Esophagus muscularis mucosa (tissue), 4 donors: ENCODE measurements at regions not wholly inside any gene's neighbourhood (a gene's known extent, or its start where the extent isn't known, plus 50 kb on each side); places are given as distances from the start of the nearest gene placed in this dataset.

Experiments
- DNase-seq: peaks from one replicate; pipeline ENCODE4 v3.0.0-alpha.2; 2017; ENCODE audit errors: extremely low spot score
- H3K27ac ChIP-seq, 4 donors: fragments of 200-600 bp; sonication (generic); replicated peaks in 1 of 4; 1 replicate in 3 of 4; 2 replicates in 1 of 4; pipeline ENCODE4 v1.5.1; 2016 to 2019; ENCODE audit warnings: mild to moderate bottlenecking in 1 of 4
- H3K27me3 ChIP-seq, 4 donors: fragments of 200-600 bp; sonication (generic); one replicate each; pipeline versions ENCODE4 v1.5.1 to v1.6.0; 2016 to 2019
- H3K36me3 ChIP-seq, 4 donors: fragments of 200-600 bp; sonication (generic); one replicate each; pipeline ENCODE4 v1.5.1; 2016 to 2019
- H3K4me1 ChIP-seq, 4 donors: fragments of 200-600 bp; sonication (generic); one replicate each; pipeline ENCODE4 v1.5.1; 2016 to 2019
- H3K4me3 ChIP-seq, 4 donors: fragments of 200-600 bp; sonication (generic); 1 replicate in 2 of 4; 2 replicates in 2 of 4; pipeline ENCODE4 v1.5.1; 2016 to 2019; ENCODE audit warnings: mild to moderate bottlenecking in 4 of 4, moderate library complexity in 1 of 4
- H3K9me3 ChIP-seq, 4 donors: fragments of 200-600 bp; sonication (generic); 1 replicate in 3 of 4; 2 replicates in 1 of 4; pipeline ENCODE4 v1.5.1; 2016 to 2019
- CTCF ChIP-seq, 3 experiments: fragments of 200-600 bp in 2 of 3; fragments of 450-650 bp in 1 of 3; sonication (generic) in 2 of 3; IDR thresholded peaks; one replicate each; pipeline ENCODE4 v1.5.1; 2017 to 2019; ENCODE audit warnings: antibody characterized with exemption in 3 of 3, mild to moderate bottlenecking in 2 of 3, moderate library complexity in 1 of 3
- EP300 ChIP-seq: sonication (generic); formaldehyde crosslinking; IDR thresholded peaks from one replicate; pipeline ENCODE4 v1.6.1; 2017; ENCODE audit warnings: antibody characterized with exemption
- POLR2A ChIP-seq: fragments of 450-650 bp; IDR thresholded peaks from one replicate; pipeline ENCODE4 v1.6.1; 2017; ENCODE audit warnings: antibody characterized with exemption, moderate library complexity, mild to moderate bottlenecking, low read depth
- POLR2AphosphoS5 ChIP-seq, 2 donors: sonication (generic); formaldehyde crosslinking; IDR thresholded peaks; one replicate each; pipeline ENCODE4 v1.6.1; 2017; ENCODE audit warnings: antibody characterized with exemption in 2 of 2
- WGBS: methylation state at CpG from one replicate; pipeline ENCODE4 v1.1.5; 2018; 5-methylcytosine and 5-hydroxymethylcytosine counted together
- intact Hi-C: fragments of 100-400 bp; cut with DNase I; formaldehyde crosslinking; loops from one replicate; pipeline ENCODE4 v1.15.1; 2023

DNA sequence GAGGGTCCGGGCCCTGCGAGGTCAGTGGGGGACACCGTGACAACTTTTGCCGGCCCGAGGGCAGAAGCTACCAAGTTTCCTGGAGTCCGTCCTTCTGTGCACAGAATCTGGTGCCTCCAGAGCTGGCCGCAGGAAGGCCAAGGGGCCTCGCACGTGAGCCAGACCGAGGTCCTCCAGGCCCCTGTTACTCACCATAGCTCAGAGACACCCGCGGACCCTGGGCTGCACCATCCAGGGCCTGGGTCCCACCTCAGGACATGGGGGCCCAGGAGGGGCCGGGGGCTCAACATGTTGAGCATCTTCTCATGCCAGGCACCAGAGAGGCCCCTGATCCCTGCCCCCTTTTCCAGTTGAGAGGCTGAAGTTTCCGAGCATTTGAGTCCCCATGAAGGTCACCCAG is 87.9 kb downstream of the HMX1 start:
- intact Hi-C loops = no loop called here
- peaks cover 0 to 84% (median 0%) of the 10 kb centered on the region in 4 donors for H3K27me3 ChIP-seq
- H3K27ac ChIP-seq = no peak overlapping the region
- no peaks in the 10 kb centered on the region for H3K4me1 ChIP-seq
- WGBS = 63% methylated on average over 2 of the region's 14 CpGs
- no peak for TF ChIP-seq CTCF (IDR thresholded peaks at IDR 0.05)
- TF ChIP-seq EP300 = no peak
- TF ChIP-seq POLR2A = no peak
- TF ChIP-seq POLR2AphosphoS5 (IDR thresholded peaks at IDR 0.05) = no peak
- DNase-seq = no peak
- no peaks in the 10 kb centered on the region for H3K9me3 ChIP-seq
- H3K36me3 ChIP-seq = no peaks in the 10 kb centered on the region
- H3K4me3 ChIP-seq = no peak overlapping the region

GRCh38 chr4:8782135-8782534 is 89.5 kb downstream of the HMX1 start:
- no peaks in the 10 kb centered on the region for H3K4me1 ChIP-seq
- H3K4me3 ChIP-seq = no peak overlapping the region
- intact Hi-C loops = no loop called here
- no peak overlapping the region for H3K27ac ChIP-seq
- no peak for DNase-seq
- TF ChIP-seq EP300 (no peak), CTCF (IDR thresholded peaks at IDR 0.05) (no peak), POLR2A (no peak), POLR2AphosphoS5 (IDR thresholded peaks at IDR 0.05) (no peak)
- H3K9me3 ChIP-seq = no peaks in the 10 kb centered on the region
- WGBS = 78% methylated on average over 8 of the region's 12 CpGs
- no peaks in the 10 kb centered on the region for H3K36me3 ChIP-seq
- H3K27me3 ChIP-seq = peaks cover 0 to 71% (median 0%) of the 10 kb centered on the region in 4 donors

DNA sequence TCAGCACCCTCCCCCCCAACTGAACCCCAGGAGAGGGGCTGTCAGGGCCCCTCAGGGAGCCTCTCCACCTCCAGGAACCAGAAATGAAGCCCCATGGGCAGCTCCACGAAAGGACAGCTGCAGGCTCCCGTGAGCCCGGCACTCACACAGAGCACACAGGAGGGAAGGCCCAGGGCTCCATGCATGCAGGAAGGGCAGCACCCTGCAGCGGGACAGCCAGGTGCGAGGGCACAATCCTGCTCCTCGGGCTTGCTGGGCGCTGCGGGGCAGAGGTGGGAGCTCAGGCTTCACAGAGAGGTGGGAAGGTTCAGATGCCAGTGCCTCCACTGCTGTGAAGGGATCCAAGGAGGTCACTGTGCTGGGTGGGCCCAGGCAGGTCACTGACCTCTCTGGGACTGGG is 90.0 kb downstream of the HMX1 start:
- TF ChIP-seq POLR2AphosphoS5 (IDR thresholded peaks at IDR 0.05) (no peak), EP300 (no peak), POLR2A (no peak), CTCF (IDR thresholded peaks at IDR 0.05) (no peak)

GRCh38 chr4:8780596-8781368 is 90.9 kb downstream of the HMX1 start:
- H3K4me3 ChIP-seq = no peak overlapping the region
- DNase-seq = no peak
- no peaks in the 10 kb centered on the region for H3K36me3 ChIP-seq
- intact Hi-C loops = no loop called here
- H3K27ac ChIP-seq = no peak overlapping the region
- TF ChIP-seq POLR2A (no peak), EP300 (no peak), POLR2AphosphoS5 (IDR thresholded peaks at IDR 0.05) (no peak)
- peaks cover 0 to 69% (median 0%) of the 10 kb centered on the region in 4 donors for H3K27me3 ChIP-seq
- no peaks in the 10 kb centered on the region for H3K4me1 ChIP-seq
- no peaks in the 10 kb centered on the region for H3K9me3 ChIP-seq
- WGBS = 78% methylated on average over 9 of the region's 19 CpGs

More for the DNA sequence above, 90.0 kb downstream of the HMX1 start:
- WGBS = 84% methylated on average over 7 of the region's 8 CpGs
- no peak overlapping the region for H3K27ac ChIP-seq
- no peaks in the 10 kb centered on the region for H3K4me1 ChIP-seq
- DNase-seq = no peak
- H3K9me3 ChIP-seq = no peaks in the 10 kb centered on the region
- H3K4me3 ChIP-seq = no peak overlapping the region
- no peaks in the 10 kb centered on the region for H3K36me3 ChIP-seq
- intact Hi-C loops = no loop called here
- H3K27me3 ChIP-seq = peaks cover 0 to 69% (median 0%) of the 10 kb centered on the region in 4 donors

- 70% methylated on average over 5 of the region's 13 CpGs for WGBS
- no peak for TF ChIP-seq EP300
- no peak for TF ChIP-seq POLR2A
- no peak for TF ChIP-seq POLR2AphosphoS5 (IDR thresholded peaks at IDR 0.05)
- no peak for TF ChIP-seq CTCF (IDR thresholded peaks at IDR 0.05)
These were observed 91.6 kb downstream of the HMX1 start for GRCh38 chr4:8780086-8780485.

More at GRCh38 chr4:8780086-8780485, 91.6 kb downstream of the HMX1 start:
- H3K4me1 ChIP-seq = no peaks in the 10 kb centered on the region
- peaks cover 0 to 66% (median 0%) of the 10 kb centered on the region in 4 donors for H3K27me3 ChIP-seq
- H3K9me3 ChIP-seq = no peaks in the 10 kb centered on the region
- no peak overlapping the region for H3K4me3 ChIP-seq
- DNase-seq = no peak
- intact Hi-C loops = no loop called here
- no peaks in the 10 kb centered on the region for H3K36me3 ChIP-seq
- no peak overlapping the region for H3K27ac ChIP-seq
